Keratinocyte (primary cell): ENCODE measurements at regions not wholly inside any gene's neighbourhood (a gene's known extent, or its start where the extent isn't known, plus 50 kb on each side); places are given as distances from the start of the nearest gene placed in this dataset.

Source experiments
- EZH2 ChIP-seq: IDR thresholded peaks from one replicate; pipeline ENCODE4 v1.6.1; 2012; ENCODE audit warnings: inconsistent platforms, mild to moderate bottlenecking, low read length, moderate library complexity
- TF ChIP-seq, protein P1 (sequence below), 3 experiments: IDR thresholded peaks in 1 of 3; conservative IDR thresholded peaks in 1 of 3; optimal IDR thresholded peaks in 1 of 3; 2 replicates in 2 of 3; 3 replicates in 1 of 3; pipeline versions ENCODE3 to v1.5.1; 2011; ENCODE audit warnings: low read length in 3 of 3, mild to moderate bottlenecking in 3 of 3, moderate library complexity in 2 of 3, control low read depth in 1 of 3, inconsistent platforms in 1 of 3; ENCODE audit not compliant: insufficient read depth in 2 of 3; ENCODE audit errors: extremely low read depth in 1 of 3

DNA sequence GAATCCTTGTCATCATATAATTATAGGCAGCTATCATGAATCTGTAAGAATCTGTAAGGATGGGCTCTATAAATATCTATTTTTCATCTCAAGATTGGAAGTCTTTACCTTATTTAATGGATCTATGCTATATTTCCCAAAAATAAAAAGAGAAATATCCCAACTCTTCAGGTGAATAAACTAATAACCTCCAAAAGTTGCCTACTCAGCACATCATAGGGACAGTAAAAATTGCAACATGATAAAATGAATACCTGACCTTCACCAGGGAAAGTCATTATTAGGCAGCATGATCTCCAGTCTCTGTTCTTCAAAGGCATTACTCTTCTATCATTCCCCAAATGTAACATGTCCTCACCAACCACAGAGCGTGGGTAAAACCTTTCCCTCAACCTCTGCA, 277.3 kb downstream of the RAB38 start:
- TF ChIP-seq, protein P1, sequence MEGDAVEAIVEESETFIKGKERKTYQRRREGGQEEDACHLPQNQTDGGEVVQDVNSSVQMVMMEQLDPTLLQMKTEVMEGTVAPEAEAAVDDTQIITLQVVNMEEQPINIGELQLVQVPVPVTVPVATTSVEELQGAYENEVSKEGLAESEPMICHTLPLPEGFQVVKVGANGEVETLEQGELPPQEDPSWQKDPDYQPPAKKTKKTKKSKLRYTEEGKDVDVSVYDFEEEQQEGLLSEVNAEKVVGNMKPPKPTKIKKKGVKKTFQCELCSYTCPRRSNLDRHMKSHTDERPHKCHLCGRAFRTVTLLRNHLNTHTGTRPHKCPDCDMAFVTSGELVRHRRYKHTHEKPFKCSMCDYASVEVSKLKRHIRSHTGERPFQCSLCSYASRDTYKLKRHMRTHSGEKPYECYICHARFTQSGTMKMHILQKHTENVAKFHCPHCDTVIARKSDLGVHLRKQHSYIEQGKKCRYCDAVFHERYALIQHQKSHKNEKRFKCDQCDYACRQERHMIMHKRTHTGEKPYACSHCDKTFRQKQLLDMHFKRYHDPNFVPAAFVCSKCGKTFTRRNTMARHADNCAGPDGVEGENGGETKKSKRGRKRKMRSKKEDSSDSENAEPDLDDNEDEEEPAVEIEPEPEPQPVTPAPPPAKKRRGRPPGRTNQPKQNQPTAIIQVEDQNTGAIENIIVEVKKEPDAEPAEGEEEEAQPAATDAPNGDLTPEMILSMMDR (optimal IDR thresholded peaks at IDR 0.05 in 1 of 3, IDR thresholded peaks at IDR 0.05 in 1 of 3, conservative IDR thresholded peaks at IDR 0.05 in 1 of 3; ENCODE audit: extremely low read depth in 1 of 3, insufficient read depth in 2 of 3, low read length in 3 of 3), result no peak
- no peak for TF ChIP-seq EZH2
